GM19463 (cell line): ENCODE measurements at regions not wholly inside any gene's neighbourhood (a gene's known extent, or its start where the extent isn't known, plus 50 kb on each side); places are given as distances from the start of the nearest gene placed in this dataset.
"Not testable (repeated sequence)": the region's sequence is repeated elsewhere in the genome, so short reads cannot be mapped to it uniquely, and the experiment has no call there.

Source experiments
- ATAC-seq: cut with Tn5 transposase; IDR thresholded peaks from one replicate; pipeline ENCODE4 v1.9.1; 2021; ENCODE audit warnings: mild to moderate bottlenecking, moderate library complexity; ENCODE audit not compliant: unreplicated experiment

GRCh38 chr6:140732991-140733390 lies 1358.5 kb upstream of the CITED2 start:
- ATAC-seq, result no peak

- ATAC-seq, result no peak
Measured at GRCh38 chr6:140732155-140732554, 1357.7 kb upstream of the CITED2 start.

GRCh38 chr6:140731741-140732140 lies 1357.3 kb upstream of the CITED2 start:
- no peak for ATAC-seq

GRCh38 chr6:140729521-140729920 lies 1355.1 kb upstream of the CITED2 start:
- ATAC-seq, result no peak

GRCh38 chr6:140718021-140718420 lies 1343.6 kb upstream of the CITED2 start:
- ATAC-seq, result no peak

- no peak for ATAC-seq
Measured at GRCh38 chr6:140713495-140713894, 1339.0 kb upstream of the CITED2 start.

GRCh38 chr6:140711019-140711613 lies 1336.7 kb upstream of the CITED2 start:
- no peak for ATAC-seq

GRCh38 chr6:140708441-140708840 lies 1334.0 kb upstream of the CITED2 start:
- no peak for ATAC-seq

GRCh38 chr6:140704008-140704407 lies 1329.6 kb upstream of the CITED2 start:
- ATAC-seq, result not testable (repeated sequence)

GRCh38 chr6:140697585-140697984 lies 1323.1 kb upstream of the CITED2 start:
- no peak for ATAC-seq

GRCh38 chr6:140684776-140685550 lies 1310.5 kb upstream of the CITED2 start:
- no peak for ATAC-seq

GRCh38 chr6:140677781-140678528 lies 1303.5 kb upstream of the CITED2 start:
- no peak for ATAC-seq

- ATAC-seq, result no peak
Measured at GRCh38 chr6:140671926-140672325, 1297.5 kb upstream of the CITED2 start.

GRCh38 chr6:140670021-140670420 lies 1295.6 kb upstream of the CITED2 start:
- no peak for ATAC-seq

GRCh38 chr6:140669321-140669720 lies 1294.9 kb upstream of the CITED2 start:
- ATAC-seq, result no peak

- no peak for ATAC-seq
Measured at GRCh38 chr6:140663772-140664171, 1289.3 kb upstream of the CITED2 start.

- no peak for ATAC-seq
Measured at GRCh38 chr6:140663094-140663493, 1288.6 kb upstream of the CITED2 start.

GRCh38 chr6:140661691-140662090 lies 1287.2 kb upstream of the CITED2 start:
- no peak for ATAC-seq

- no peak for ATAC-seq
Measured at GRCh38 chr6:140660295-140660694, 1285.8 kb upstream of the CITED2 start.

- ATAC-seq, result no peak
Measured at GRCh38 chr6:140653972-140654371, 1279.5 kb upstream of the CITED2 start.

- ATAC-seq, result no peak
Measured at GRCh38 chr6:140653506-140653905, 1279.1 kb upstream of the CITED2 start.

- ATAC-seq, result not testable (repeated sequence)
Measured at GRCh38 chr6:140649502-140649901, 1275.1 kb upstream of the CITED2 start.
